ENCODE measurements at regions not wholly inside any gene's neighbourhood (a gene's known extent, or its start where the extent isn't known, plus 50 kb on each side); places are given as distances from the start of the nearest gene placed in this dataset.

DNA sequence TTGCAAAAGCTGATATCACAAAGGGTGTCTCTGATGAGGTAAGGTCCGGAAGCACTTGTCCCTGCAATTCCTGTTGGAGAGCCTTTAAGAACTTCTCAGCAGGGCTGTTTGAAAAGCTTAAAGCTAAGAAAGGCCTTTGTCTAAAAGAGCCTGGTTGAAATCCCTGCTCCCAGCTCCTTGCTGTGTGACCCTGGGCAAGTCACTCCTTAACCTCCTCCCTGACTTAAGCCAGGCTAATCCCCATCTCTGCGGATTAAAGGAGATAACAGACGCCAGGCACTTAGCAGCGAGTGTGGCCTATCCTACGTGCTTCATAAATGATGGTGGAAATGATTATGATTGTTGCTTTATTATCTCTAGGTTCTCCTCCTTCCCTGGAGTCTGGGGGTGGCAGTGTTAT, 368.0 kb upstream of the RBFOX1 start:
- TF ChIP-seq, protein P1, sequence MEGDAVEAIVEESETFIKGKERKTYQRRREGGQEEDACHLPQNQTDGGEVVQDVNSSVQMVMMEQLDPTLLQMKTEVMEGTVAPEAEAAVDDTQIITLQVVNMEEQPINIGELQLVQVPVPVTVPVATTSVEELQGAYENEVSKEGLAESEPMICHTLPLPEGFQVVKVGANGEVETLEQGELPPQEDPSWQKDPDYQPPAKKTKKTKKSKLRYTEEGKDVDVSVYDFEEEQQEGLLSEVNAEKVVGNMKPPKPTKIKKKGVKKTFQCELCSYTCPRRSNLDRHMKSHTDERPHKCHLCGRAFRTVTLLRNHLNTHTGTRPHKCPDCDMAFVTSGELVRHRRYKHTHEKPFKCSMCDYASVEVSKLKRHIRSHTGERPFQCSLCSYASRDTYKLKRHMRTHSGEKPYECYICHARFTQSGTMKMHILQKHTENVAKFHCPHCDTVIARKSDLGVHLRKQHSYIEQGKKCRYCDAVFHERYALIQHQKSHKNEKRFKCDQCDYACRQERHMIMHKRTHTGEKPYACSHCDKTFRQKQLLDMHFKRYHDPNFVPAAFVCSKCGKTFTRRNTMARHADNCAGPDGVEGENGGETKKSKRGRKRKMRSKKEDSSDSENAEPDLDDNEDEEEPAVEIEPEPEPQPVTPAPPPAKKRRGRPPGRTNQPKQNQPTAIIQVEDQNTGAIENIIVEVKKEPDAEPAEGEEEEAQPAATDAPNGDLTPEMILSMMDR (IDR thresholded peaks at IDR 0.05 in 4 of 5, conservative IDR thresholded peaks at IDR 0.05 in 1 of 5), result no peak
- no peak for TF ChIP-seq POLR2A (IDR thresholded peaks at IDR 0.05)
